HL-60 (cell line): ENCODE measurements at regions not wholly inside any gene's neighbourhood (a gene's known extent, or its start where the extent isn't known, plus 50 kb on each side); places are given as distances from the start of the nearest gene placed in this dataset.

ENCODE experiments used
- DNase-seq, 2 experiments: peaks; one replicate each; pipeline ENCODE4 v3.0.0-alpha.2; 2010 to 2020; ENCODE audit warnings: low read depth in 1 of 2, low spot score in 1 of 2
- H3K27ac ChIP-seq: fragments of 250-450 bp; sonication (Bioruptor Pico); replicated peaks from 2 replicates; pipeline ENCODE4 v1.5.1; 2020; ENCODE audit warnings: mild to moderate bottlenecking, moderate library complexity
- H3K27me3 ChIP-seq: fragments of 250-450 bp; sonication (Bioruptor Pico); 2 replicates; pipeline ENCODE4 v1.5.1; 2021; ENCODE audit warnings: mild to moderate bottlenecking, moderate library complexity; ENCODE audit not compliant: insufficient read depth, poor library complexity, severe bottlenecking
- H3K4me3 ChIP-seq: replicated peaks from 2 replicates; pipeline ENCODE4 v1.5.1; 2011; ENCODE audit warnings: mild to moderate bottlenecking, control low read depth, low read length; ENCODE audit not compliant: insufficient read depth
- GABPA ChIP-seq: IDR thresholded peaks from 2 replicates; pipeline ENCODE4 v1.6.1; 2012; ENCODE audit warnings: low read depth
- POLR2AphosphoS5 ChIP-seq: IDR thresholded peaks from 2 replicates; pipeline ENCODE4 v1.6.1; 2012; ENCODE audit warnings: low read depth
- SPI1 ChIP-seq: IDR thresholded peaks from 2 replicates; pipeline ENCODE4 v1.6.1; 2012; ENCODE audit warnings: low read depth, mild to moderate bottlenecking, borderline replicate concordance
- TF ChIP-seq, protein P1 (sequence below): IDR thresholded peaks from 2 replicates; pipeline ENCODE4 v1.6.1; 2012; ENCODE audit warnings: low read depth; ENCODE audit not compliant: insufficient replicate concordance
- TF ChIP-seq, protein P2 (sequence below): IDR thresholded peaks from one replicate; pipeline ENCODE4 v1.5.1; 2011; ENCODE audit warnings: low read length, control low read depth, inconsistent platforms; ENCODE audit not compliant: insufficient read depth

DNA sequence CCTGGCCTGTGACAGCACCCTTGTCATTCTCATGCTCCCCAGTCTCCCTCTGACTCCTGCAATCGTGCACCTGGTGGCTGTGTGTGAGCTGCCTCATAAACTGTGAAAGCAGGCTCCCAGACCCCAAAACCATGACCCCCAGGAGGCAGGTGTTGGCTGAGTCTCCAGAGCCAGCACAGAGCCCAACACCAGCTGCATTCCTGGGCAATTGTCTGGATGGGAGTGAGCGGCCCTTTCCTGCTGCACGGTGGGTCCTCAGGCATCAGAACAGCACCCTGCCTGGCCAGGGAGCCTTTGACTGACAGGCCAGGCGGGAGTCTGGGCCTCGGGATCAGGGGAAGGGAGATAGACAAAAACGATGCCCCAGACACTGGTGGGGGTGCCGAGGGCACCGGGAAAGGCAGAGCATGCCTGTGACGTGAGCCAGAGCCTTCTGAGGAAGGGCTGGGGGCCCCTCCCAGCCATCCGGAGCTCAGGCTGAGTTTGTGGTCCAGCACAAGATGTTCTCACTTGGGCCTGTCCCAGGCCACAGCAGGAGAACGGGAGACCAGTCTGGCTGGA lies 135.1 kb upstream of the GPC1 start:
- no peaks in the 10 kb centered on the region for H3K27me3 ChIP-seq
- H3K4me3 ChIP-seq = no peak overlapping the region
- DNase-seq = no peak
- TF ChIP-seq SPI1 (no peak), GABPA (no peak), POLR2AphosphoS5 (no peak)
- TF ChIP-seq, protein P1, sequence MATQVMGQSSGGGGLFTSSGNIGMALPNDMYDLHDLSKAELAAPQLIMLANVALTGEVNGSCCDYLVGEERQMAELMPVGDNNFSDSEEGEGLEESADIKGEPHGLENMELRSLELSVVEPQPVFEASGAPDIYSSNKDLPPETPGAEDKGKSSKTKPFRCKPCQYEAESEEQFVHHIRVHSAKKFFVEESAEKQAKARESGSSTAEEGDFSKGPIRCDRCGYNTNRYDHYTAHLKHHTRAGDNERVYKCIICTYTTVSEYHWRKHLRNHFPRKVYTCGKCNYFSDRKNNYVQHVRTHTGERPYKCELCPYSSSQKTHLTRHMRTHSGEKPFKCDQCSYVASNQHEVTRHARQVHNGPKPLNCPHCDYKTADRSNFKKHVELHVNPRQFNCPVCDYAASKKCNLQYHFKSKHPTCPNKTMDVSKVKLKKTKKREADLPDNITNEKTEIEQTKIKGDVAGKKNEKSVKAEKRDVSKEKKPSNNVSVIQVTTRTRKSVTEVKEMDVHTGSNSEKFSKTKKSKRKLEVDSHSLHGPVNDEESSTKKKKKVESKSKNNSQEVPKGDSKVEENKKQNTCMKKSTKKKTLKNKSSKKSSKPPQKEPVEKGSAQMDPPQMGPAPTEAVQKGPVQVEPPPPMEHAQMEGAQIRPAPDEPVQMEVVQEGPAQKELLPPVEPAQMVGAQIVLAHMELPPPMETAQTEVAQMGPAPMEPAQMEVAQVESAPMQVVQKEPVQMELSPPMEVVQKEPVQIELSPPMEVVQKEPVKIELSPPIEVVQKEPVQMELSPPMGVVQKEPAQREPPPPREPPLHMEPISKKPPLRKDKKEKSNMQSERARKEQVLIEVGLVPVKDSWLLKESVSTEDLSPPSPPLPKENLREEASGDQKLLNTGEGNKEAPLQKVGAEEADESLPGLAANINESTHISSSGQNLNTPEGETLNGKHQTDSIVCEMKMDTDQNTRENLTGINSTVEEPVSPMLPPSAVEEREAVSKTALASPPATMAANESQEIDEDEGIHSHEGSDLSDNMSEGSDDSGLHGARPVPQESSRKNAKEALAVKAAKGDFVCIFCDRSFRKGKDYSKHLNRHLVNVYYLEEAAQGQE = no peak
- TF ChIP-seq, protein P2, sequence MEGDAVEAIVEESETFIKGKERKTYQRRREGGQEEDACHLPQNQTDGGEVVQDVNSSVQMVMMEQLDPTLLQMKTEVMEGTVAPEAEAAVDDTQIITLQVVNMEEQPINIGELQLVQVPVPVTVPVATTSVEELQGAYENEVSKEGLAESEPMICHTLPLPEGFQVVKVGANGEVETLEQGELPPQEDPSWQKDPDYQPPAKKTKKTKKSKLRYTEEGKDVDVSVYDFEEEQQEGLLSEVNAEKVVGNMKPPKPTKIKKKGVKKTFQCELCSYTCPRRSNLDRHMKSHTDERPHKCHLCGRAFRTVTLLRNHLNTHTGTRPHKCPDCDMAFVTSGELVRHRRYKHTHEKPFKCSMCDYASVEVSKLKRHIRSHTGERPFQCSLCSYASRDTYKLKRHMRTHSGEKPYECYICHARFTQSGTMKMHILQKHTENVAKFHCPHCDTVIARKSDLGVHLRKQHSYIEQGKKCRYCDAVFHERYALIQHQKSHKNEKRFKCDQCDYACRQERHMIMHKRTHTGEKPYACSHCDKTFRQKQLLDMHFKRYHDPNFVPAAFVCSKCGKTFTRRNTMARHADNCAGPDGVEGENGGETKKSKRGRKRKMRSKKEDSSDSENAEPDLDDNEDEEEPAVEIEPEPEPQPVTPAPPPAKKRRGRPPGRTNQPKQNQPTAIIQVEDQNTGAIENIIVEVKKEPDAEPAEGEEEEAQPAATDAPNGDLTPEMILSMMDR = no peak
- no peak overlapping the region for H3K27ac ChIP-seq

DNA sequence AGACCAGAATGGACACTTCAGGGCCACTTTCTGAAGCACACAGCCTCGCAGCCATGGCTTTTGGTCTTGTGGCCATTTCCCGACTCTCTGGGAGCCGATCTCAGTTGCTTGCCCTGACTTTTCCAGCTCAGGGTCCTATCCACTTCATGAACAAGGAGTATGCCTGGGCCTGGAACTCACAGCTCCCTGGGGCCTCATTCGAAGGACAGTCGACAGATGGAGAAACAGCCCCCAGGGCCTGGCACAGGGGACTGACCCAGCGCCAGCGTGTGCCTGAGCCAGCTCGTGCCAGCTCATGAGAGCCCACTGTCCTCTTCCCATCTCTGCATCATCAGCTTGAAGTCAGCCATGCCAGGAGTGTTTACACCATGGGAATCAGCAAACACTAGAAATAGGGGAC lies 134.6 kb upstream of the GPC1 start:
- no peaks in the 10 kb centered on the region for H3K27me3 ChIP-seq
- no peak for TF ChIP-seq SPI1
- TF ChIP-seq, protein P1 = no peak
- TF ChIP-seq, protein P2 = no peak
- no peak for TF ChIP-seq POLR2AphosphoS5
- no peak for TF ChIP-seq GABPA
- no peak for DNase-seq
- H3K27ac ChIP-seq = no peak overlapping the region
- no peak overlapping the region for H3K4me3 ChIP-seq

DNA sequence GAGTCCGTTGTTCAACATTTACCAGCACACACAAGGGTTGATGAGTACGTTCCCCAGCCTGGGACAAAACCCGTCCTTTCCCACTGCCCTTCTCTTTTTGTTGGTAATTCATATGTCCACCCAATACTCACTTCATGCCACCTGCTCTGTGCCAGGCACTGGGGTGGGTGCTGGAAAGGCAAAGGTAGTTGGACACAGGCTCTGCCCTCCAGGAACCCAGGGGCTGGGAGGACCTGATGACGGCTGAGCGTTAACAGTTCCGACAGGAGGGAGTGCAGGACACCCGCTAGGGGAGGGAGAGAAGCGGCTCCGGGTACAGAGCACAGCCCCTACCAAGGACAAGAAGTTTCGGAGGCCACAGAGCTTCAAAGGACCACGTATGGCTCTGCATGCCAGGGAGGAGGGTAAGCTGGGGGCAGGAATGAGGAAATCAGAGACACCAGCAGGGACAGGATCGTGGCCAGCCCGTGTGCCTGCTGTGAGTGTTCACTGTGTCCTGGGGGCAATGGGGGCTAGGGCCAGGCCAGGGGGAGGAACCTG lies 134.1 kb upstream of the GPC1 start:
- Histone ChIP-seq H3K27ac (no peak overlapping the region), H3K27me3 (no peaks in the 10 kb centered on the region), H3K4me3 (no peak overlapping the region)
- DNase-seq = no peak
- TF ChIP-seq, protein P2 = no peak
- no peak for TF ChIP-seq GABPA
- TF ChIP-seq, protein P1 = no peak
- no peak for TF ChIP-seq SPI1
- TF ChIP-seq POLR2AphosphoS5 = no peak
